ENCODE measurements at regions not wholly inside any gene's neighbourhood (a gene's known extent, or its start where the extent isn't known, plus 50 kb on each side); places are given as distances from the start of the nearest gene placed in this dataset.

GRCh38 chr1:235925016-235925415 is 58.3 kb upstream of the LYST start:
- DNase-seq (ENCODE audit: low read depth): no peak

- DNase-seq (ENCODE audit: low read depth): no peak
Observed at GRCh38 chr1:235923466-235924021, 56.8 kb upstream of the LYST start.

GRCh38 chr1:235920596-235921375 is 54.1 kb upstream of the LYST start:
- DNase-seq (ENCODE audit: low read depth): no peak

- DNase-seq (ENCODE audit: low read depth): no peak
Observed at GRCh38 chr1:235919833-235920441, 53.2 kb upstream of the LYST start.

- no peak for DNase-seq (ENCODE audit: low read depth)
Observed at GRCh38 chr1:235919127-235919832, 52.6 kb upstream of the LYST start.

GRCh38 chr1:235918465-235918864 is 51.8 kb upstream of the LYST start:
- no peak for DNase-seq (ENCODE audit: low read depth)

- DNase-seq (ENCODE audit: low read depth): no peak
Observed at GRCh38 chr1:235918032-235918431, 51.3 kb upstream of the LYST start.

GRCh38 chr1:235917267-235917811 is 50.6 kb upstream of the LYST start:
- peak; percentile 54 for DNase-seq (ENCODE audit: low read depth)

All from activated T-helper 9 cell treated with anti-CD3 and anti-CD28 coated beads, Interleukin-2, amount 50 U/mL, for 16 hours (primary cell).